NCI-H446 (cell line): ENCODE measurements at regions not wholly inside any gene's neighbourhood (a gene's known extent, or its start where the extent isn't known, plus 50 kb on each side); places are given as distances from the start of the nearest gene placed in this dataset.

Source experiments
- DNase-seq, 2 experiments: peaks; one replicate each; lab custom pipeline; 2025; lab: John Stamatoyannopoulos, UW

DNA sequence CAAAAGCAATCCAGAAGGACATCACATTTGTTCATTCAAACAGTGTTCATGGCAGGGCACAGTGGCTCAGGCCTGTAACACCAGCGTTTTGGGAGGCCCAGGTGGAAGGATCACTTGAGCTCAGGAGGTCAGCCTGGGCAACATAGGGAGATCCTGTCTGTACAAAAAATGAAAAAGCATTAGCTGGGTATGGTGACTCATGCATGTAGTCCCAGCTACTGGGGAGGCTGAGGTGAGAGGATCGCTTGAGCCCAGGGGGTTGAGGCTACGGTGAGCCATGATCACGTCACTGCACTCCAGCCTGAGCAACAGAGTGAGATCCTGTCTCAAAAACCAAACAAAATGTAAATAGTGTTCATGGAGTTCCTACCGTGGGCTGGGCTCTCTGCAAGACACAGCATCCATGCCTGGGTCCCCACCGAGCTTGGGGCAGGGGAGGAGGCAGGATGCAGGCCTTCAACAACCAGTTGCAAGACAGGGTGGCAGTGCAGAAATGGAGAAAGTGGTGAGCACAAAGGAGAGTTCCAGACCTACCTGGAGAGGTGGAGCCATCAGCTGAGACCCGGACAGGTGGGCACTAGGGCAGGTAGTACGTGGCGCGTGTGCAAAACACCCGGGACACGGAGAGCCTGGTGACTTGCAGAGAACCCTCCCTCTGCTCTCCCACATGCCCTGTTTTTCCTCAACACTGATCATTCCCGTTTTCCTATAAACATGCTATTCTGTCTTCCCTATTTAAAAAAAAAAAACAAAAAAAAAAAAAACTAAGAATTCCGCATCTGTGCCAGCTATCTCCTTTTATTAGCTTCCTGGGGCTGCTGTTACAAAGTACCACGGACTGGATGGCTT is 138.9 kb downstream of the TOMM20 start:
- no peak for DNase-seq

DNA sequence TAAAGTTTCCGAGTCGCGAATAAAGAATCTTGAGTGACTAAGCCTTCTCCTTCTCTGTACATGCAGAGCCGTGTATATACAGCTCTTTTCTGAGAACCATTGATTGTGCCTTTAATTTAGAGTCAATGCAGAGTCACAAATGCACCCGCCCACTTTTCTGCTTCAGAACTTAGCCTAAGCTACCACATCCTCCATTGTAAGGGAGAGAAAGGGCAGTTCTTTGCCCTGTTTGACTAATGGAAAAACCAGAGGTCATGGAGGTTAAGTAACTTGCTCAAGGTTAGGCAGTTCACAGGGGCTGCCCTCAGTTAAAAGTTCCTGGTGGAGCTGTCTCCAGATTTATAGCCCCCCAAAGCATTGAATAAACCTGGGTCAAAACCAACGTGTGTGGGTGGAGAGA is 139.6 kb downstream of the TOMM20 start:
- no peak for DNase-seq

DNA sequence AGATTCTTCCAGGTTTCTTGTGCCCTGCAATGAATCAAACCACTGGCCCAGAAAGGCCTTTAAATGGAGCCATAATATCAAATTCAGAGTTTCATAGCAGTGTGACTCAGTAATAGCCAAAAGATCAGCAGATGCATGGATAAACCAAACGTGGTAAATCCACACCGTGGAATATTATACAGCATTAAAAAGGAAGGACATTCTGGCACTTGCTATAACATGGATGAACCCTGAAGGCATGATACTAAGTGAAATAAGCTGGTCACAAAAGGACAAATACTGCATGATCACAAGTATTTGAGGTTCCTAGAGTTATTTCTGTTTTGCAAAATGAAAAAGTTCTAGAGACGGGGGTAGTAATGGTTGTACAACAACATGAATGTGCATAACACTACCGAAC is 140.1 kb downstream of the TOMM20 start:
- no peak for DNase-seq

DNA sequence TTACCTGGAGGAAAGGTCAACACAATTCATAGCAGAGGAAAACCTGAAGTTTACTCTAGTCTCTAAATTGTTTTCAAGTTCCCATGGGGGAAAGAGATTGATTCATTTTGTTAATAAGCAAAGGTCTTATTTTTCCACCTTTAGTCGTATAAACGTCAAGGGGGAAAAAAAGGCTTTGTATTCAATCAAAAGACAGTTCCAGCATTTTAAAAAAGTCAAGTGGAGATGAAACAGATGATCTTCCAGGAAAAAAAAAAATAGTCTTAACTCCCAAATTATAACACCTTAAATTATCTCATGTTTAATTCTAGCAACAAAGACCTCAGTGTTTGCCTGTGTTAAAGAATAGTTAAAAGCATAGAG is 140.5 kb downstream of the TOMM20 start:
- no peak for DNase-seq

DNA sequence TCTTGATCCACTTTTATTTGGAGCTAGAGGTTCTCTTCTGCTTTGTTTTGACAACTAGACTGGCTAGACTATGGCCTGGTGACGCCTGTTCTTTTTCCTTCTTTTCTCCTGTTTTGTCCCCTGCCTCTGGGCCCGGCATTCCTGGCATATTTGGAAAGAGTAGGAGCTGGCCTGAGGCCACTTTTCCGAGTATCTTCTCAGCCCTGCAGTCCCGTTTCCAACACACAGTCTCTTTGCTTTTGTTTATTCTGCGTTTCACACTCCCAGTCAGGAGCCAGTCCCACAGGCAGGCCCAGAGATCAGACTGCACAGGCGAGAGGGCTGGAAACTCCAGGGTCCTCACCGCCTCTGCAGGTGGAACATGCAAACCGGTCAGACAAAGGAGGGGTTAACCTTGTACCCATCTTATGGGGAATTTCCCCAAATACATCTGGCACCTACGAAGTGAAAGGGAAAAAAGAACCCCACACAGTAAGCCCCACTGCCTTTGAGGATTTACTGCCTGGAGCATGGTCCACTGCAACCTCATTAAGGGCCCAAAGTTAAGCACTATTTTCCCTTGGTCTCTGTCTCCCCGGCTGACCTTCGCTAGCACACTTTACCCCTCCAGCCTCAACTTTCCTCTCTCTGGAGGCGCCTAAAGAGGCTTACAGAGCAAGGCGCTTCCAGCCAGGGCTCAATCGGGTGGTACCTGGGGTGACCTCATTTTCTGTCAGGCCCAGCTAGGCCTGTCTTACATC is 141.1 kb downstream of the TOMM20 start:
- peak; percentile 31 to 66 for DNase-seq

DNA sequence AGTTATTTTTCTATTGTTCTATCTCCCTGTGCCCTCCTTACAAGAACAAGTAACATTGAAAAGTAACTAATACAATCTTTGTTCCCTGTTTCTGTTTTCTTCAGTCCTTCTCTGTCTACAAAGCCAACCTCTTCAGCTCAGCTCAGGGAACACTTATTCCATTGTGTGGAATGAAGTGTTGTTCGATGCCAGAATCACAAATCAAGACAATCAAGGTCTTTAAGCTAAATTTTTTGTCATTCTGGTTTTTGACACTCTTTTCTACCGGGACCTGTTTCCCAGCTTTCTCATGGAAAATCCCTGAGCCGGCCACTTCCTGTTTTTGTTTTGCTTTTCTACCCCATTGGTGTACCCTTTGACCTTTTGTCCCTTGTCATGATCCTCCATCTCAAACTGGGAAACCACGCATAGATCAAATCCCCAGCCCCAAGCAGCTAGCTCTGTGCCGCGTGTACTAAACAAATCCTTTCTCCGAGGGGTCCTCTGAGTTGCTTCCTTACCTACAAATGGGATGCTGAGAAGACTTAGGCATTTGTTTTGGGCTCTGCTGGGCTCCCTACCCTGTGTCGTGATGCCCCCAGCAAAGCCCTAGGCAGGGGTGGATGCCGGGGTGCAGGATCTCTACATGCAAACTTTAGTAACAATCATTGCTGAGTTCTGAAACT is 141.8 kb downstream of the TOMM20 start:
- no peak for DNase-seq

DNA sequence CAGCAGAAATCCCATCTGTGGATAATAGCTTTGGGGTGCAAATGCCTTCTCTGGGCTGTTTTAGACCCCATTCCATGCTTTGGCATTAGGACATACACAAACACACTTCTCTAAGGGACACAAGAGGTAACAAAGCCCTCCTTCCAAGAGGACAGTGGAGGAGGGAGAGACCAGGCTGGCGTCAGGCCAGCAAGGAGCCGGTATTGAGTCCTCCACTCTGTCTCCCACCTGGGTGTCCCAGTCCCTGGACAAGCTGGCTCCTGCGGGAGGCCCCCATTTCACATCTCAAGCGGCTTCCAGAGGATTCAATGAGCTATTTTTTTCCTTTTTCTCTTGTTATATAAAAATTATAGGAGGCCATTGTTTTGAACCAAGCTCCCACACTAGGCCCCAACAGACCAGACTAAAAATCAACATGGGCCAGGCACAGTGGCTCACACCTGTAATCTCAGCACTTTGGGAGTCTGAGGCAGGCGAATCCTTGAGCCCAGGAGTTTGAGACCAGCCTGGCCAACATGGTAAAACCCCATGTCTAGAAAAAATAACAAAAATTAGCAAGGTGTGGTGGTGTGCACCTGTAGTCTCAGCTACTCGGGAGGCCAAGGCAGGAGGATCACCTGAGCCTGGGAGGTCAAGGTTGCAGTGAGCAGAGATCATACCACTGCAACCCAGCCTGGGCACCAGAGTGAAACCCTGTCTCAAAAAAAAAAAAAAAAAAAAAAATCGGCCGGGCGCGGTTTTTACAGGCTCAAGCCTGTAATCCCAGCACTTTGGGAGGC is 142.9 kb downstream of the TOMM20 start:
- DNase-seq = no peak

DNA sequence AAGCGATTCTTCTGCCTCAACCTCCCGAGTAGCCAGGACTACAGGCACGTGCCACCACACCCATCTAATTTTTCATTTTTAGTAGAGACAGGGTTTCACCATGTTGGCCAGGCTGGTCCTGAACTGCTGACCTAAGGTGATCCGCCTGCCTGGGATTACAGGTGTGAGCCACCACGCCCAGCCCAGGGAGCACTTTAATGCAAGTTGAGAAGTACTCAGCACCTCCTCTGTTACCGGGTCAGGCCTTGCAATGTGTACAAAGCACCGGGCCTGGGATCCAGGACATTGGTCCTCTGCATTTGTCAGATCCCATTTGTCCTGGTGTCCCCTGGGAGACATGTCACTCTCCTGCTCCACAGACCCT is 143.6 kb downstream of the TOMM20 start:
- no peak for DNase-seq

DNA sequence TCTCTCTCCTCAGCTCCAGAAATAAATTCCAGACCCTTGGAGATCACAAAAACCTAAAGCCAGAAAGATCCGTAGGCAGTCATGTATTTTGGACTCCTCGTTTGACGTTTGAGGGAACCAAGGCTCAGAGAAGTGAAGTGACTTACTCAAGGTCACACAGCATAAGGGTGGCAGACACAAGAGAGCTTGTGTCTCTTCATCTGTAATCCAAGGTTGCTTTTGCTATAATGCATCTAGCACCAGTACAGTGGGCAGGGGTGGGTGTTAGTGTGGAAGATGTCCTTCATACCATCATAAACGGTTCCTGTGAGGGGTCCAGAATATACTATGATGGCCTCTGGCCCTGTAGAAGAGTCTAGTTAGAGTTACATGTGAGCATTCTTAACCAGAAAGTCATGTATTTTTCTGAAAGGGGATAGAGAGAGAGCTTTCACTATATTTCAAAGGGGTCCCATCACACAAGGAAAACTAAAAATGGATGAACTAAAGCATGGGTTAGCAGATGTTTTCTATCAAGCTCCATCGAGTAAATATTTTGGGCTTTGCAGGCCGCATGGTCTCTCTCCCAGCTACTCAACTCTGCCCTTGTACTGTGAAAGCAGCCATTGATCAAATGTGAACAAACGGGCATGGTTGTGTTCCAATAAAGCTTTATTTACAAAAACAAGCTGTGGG is 144.9 kb downstream of the TOMM20 start:
- DNase-seq = no peak

DNA sequence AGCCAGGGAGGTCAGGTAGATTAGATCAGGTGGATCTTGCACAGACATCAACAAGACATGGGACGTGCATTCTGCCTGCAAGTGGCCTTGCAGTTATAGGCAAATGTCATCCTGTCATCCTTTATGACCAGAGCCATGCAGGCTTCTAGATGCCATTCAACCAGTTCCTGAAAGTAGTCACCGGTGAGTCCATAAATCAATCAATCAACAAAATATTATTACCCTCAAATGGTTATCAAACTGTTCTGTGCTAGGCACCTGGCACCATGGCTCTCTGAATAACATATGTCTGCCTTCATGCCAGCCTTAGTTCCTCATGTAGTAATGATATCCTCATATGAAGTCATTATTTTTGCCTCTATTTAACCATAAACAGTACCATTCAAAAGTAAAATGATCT is 146.9 kb downstream of the TOMM20 start:
- DNase-seq = no peak

DNA sequence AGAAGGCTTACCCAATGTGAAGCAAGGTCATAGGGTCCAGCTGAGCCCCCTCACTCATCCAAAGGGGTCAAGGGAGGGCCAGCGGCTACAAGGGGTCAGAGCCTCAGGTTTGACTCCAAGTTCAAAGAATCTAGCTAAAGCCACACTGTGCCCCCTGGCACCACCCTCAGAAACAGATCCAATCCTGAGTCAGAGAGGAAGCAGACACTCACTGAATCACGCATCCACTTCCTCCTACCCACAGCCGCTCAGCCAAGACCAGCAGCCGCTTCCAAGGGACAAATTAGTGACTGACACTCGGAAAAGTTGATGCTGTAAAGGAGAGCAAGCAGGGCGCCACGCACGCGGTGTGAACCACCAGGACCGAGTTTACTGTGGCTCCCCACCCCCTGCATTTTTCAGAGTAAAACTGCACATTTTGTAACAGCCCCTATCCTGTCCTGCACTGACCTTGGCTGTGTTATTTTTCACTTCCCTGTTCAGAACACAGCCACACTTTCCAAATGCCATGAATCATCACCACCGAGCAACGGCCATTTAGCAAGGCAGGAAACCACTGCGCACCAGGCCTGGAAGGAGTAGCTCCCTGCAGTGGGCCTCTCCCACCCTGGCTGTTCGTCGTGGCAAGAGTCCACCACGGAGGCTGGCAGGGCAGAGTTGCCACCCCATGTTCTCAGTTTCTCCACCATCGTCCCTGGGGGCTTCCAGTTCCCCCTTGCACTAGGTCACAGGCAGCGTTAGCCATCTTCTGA is 147.8 kb downstream of the TOMM20 start:
- no peak for DNase-seq

DNA sequence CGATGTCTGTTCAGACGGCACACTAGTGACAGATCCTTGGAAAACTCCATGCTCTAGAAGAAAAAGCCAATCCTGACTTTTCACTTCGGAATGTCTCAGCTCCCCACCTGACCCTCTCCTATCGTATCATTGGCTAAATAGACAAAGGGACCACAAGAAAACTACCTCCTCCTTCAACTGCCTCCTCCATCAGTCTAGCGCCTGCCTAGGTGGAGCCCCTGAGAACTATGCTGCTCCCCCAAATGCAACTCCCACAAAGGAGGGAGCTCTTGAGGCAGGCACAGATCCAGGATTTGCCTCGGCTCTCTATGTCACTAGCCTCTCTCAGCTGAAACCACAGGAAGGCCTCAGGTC is 148.4 kb downstream of the TOMM20 start:
- DNase-seq = no peak

DNA sequence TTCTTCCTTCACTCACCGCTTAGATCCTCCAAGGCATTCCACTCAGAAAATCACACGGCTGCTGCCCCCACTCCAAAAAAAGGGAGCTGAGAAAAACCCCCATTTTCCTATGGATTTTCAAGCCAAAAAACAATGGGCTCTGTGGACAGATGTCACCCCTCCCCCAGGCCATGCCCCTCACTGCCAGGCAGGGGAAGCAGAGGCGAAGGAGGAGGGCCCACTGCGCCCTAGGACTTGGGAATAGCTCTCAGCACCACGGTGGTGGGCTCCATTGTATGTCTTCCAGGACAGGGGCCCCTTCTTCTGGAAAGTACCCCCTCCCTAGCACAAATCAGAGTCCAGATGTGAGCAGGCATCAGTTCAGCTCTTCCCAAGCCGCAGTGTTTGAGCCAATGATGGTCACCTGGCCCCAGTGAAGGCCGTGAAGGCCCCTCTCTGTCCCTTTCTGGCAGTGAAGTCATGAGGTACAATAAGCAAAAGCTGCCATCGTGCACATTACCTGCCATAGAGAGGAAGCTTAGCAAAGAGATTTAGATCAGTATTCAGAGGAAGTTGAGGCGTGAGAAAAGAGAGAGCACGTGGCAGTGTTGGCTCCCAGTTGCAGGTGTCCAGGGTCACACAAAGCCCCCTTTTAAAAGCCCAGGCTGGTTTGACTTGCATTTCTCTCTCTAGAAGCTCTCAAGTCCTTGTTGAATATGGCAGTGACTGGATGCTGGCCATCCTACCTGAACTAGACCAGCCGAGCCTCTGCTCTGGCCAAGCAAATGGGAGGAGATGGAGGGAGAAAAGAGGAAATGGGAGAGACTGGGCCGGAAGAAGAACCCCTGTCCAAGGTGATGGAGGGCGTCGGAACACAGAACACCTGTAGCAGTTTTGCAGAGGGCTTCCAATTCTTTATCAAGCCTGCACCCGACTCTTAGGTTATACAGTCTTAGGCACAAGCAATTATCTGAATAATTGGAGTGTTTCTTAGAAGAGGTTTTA is 149.0 kb downstream of the TOMM20 start:
- no peak for DNase-seq

DNA sequence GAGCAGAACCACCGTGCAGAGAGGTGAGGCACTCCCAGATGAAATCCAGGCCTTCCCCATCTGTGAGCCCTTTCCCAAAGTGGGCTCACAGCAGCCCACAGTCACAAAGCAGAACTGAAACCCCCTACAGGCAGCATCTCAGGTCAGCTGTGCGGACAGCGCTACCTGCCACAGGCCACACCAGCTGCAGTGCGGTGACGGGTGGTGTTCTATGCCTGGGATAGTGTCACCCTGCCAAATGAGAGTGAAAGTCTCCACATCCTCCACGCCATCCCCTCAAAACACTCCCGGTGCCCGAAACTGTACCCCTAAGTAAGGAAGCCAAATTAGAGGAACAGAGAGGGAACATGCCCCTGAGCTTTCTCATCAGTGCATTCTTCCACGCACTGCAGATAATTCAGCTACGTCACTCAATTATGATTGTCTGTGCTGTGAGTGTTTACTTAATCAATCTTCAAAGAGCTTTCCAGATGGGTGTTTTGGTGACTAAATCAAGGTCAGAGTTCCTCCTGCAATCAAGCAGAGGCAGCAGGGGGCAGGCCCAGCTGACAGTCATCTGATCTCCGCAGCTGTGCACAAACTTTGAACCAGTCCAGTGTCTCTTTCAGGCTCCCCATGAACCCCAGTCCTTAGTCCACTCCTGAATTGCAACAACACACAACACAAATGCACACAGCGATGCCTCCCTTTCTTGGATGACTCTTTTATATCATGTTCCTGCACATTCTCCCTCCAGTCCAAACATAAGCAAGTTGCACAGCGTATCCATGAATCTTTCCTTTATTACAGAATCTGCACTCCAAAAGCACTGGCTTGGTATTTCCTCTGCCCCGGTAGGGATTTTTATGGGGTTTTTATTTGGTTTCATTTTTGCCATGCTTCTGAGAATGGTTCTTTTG is 150.0 kb downstream of the TOMM20 start:
- peak in 1 of 2 experiments; percentile 28 for DNase-seq

DNA sequence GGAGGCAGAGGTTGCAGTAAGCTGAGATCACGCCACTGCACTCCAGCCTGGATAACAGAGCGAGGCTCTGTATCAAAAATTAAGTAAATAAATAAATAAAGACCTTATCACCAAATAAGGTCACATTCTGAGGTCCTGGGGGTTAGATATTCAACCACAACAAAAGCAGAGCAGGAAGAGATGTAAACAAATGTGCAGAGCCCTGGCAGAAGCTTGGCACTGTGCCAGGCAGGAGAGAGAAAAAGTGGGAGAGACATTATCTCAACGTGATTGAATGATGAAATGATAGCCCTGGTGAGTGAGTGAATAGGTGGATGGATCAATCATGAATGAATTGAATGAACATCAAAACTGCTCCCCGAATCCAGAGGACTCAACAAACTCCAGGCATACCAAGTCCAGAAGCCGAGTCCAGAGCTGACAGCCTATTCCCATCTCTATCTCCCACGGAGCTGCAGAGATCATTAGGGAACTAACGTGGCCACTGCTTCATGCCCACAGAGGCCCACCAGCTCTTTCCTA is 150.7 kb downstream of the TOMM20 start:
- DNase-seq = peak in 1 of 2 experiments; percentile 23

DNA sequence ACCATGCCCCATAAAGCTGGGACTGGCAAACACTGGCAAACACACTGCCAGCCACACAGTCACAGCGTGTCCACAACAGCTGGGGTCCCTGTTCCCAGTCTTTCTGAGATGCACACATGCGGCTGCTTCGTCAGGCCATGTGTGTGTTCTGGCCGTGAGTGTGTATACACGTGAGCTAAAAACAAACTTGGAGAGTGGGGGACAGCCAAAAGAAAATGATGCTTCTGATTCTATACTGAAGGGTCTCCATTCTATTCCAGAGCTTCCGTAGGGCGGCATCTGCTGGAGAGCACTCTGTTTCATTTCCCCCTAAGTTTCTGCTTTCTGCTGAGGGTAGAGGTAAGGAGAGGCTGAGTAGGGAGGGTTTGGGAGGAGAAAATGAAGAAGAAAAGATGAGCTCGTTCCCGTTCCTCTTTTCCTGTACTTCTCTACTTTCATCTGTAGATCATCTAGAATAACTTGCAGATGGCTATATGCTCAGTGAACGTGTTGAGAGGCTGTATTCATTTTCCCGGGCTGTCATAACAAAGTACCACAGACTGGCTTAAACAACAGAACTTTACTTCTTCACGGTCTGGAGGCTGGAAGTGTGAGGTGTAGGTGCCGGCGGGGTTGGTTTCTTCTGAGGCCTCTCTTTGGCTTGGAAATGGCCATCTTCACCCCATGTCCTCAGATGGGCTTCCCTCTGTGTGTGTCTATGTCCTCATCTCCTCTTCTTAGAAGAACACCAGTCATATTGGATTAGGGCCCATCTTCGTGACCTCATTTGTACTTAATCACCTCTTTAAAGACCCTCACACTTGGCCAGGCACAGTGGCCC is 151.6 kb downstream of the TOMM20 start:
- no peak for DNase-seq
